ENCODE measurements at regions not wholly inside any gene's neighbourhood (a gene's known extent, or its start where the extent isn't known, plus 50 kb on each side); places are given as distances from the start of the nearest gene placed in this dataset.

DNA sequence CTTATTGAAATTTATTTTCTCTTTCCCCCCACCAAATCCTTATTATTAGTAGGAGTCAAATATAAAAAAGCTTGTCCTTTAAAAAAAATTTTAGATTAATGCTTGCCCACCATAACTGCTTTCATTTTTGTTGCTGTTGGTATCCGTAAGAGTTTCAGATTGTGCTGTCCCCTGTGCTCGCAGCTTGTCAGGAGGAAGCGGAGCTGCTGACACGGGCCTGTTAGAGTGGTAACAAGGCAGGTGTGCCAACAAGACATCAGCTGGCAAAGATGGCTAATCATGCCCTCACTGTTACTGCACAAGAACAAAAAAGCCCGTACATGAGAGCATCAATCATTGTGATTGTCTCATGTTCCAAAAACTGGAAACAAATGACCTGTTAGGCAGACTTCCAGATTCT, 148.4 kb downstream of the ALG10B start:
- TF ChIP-seq, protein P1, sequence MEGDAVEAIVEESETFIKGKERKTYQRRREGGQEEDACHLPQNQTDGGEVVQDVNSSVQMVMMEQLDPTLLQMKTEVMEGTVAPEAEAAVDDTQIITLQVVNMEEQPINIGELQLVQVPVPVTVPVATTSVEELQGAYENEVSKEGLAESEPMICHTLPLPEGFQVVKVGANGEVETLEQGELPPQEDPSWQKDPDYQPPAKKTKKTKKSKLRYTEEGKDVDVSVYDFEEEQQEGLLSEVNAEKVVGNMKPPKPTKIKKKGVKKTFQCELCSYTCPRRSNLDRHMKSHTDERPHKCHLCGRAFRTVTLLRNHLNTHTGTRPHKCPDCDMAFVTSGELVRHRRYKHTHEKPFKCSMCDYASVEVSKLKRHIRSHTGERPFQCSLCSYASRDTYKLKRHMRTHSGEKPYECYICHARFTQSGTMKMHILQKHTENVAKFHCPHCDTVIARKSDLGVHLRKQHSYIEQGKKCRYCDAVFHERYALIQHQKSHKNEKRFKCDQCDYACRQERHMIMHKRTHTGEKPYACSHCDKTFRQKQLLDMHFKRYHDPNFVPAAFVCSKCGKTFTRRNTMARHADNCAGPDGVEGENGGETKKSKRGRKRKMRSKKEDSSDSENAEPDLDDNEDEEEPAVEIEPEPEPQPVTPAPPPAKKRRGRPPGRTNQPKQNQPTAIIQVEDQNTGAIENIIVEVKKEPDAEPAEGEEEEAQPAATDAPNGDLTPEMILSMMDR (conservative IDR thresholded peaks at IDR 0.05; ENCODE audit: low read depth, low read length), result no peak
- TF ChIP-seq EZH2phosphoT487 (IDR thresholded peaks at IDR 0.05; ENCODE audit: borderline replicate concordance, low read length), result no peak
